ENCODE measurements at regions not wholly inside any gene's neighbourhood (a gene's known extent, or its start where the extent isn't known, plus 50 kb on each side); places are given as distances from the start of the nearest gene placed in this dataset.

GRCh38 chr5:152315942-152316341, 89.1 kb downstream of the NMUR2 start:
- TF ChIP-seq HNF4A (conservative IDR thresholded peaks at IDR 0.05) (no peak), RAD21 (IDR thresholded peaks at IDR 0.05) (no peak), REST (IDR thresholded peaks at IDR 0.05) (no peak), TAF1 (conservative IDR thresholded peaks at IDR 0.05) (no peak)
- no peak overlapping the region for H3K27ac ChIP-seq (ENCODE audit: low read depth in 1 of 2, low read length in 2 of 2)
- no peaks in the 10 kb centered on the region for H3K4me1 ChIP-seq (ENCODE audit: control insufficient read depth in 4 of 4, insufficient read depth in 4 of 4, low read length in 3 of 4)
- no peaks in the 10 kb centered on the region for H3K36me3 ChIP-seq (ENCODE audit: control insufficient read depth in 4 of 4, insufficient read depth in 3 of 4, low read depth in 1 of 4, low read length in 3 of 4)
- no peaks in the 10 kb centered on the region for H3K9me3 ChIP-seq (ENCODE audit: control insufficient read depth in 4 of 4, low read length in 3 of 4)
- H3K9ac ChIP-seq (ENCODE audit: low read depth in 1 of 2, low read length in 2 of 2), result no peak overlapping the region
- DNase-seq (ENCODE audit: low spot score), result no peak
- peaks cover 0 to 4% (median 0%) of the 10 kb centered on the region in 4 donors for H3K27me3 ChIP-seq (ENCODE audit: control insufficient read depth in 4 of 4, insufficient read depth in 4 of 4, low read length in 3 of 4)
- WGBS, result 78% methylated on average over 4 of the region's 4 CpGs
- H3K4me3 ChIP-seq (ENCODE audit: low read depth in 1 of 3, low read length in 3 of 3), result no peak overlapping the region

- TF ChIP-seq CTCF (IDR thresholded peaks at IDR 0.05; ENCODE audit: low read depth, low read length, missing input control) (no peak), REST (IDR thresholded peaks at IDR 0.05) (no peak), JUND (IDR thresholded peaks at IDR 0.05) (no peak), SP1 (IDR thresholded peaks at IDR 0.05) (no peak), HNF4A (conservative IDR thresholded peaks at IDR 0.05) (no peak), MAX (IDR thresholded peaks at IDR 0.05) (no peak), ATF3 (IDR thresholded peaks at IDR 0.05) (no peak), NR2F2 (IDR thresholded peaks at IDR 0.05) (no peak), RAD21 (IDR thresholded peaks at IDR 0.05) (no peak), HNF4G (IDR thresholded peaks at IDR 0.05) (no peak), GABPA (IDR thresholded peaks at IDR 0.05 in 1 of 2, conservative IDR thresholded peaks at IDR 0.05 in 1 of 2) (no peak), RXRA (IDR thresholded peaks at IDR 0.05) (no peak), FOXA1 (IDR thresholded peaks at IDR 0.05) (no peak), YY1 (IDR thresholded peaks at IDR 0.05) (no peak), ZBTB33 (IDR thresholded peaks at IDR 0.05) (no peak)
- no peak overlapping the region for H3K4me3 ChIP-seq (ENCODE audit: low read depth in 1 of 3, low read length in 3 of 3)
- no peaks in the 10 kb centered on the region for H3K36me3 ChIP-seq (ENCODE audit: control insufficient read depth in 4 of 4, insufficient read depth in 3 of 4, low read depth in 1 of 4, low read length in 3 of 4)
- H3K4me1 ChIP-seq (ENCODE audit: control insufficient read depth in 4 of 4, insufficient read depth in 4 of 4, low read length in 3 of 4), result no peaks in the 10 kb centered on the region
- no peak overlapping the region for H3K9ac ChIP-seq (ENCODE audit: low read depth in 1 of 2, low read length in 2 of 2)
- H3K27ac ChIP-seq (ENCODE audit: low read depth in 1 of 2, low read length in 2 of 2), result no peak overlapping the region
- no peaks in the 10 kb centered on the region for H3K9me3 ChIP-seq (ENCODE audit: control insufficient read depth in 4 of 4, low read length in 3 of 4)
- 44% methylated on average over 1 of the region's 1 CpG for WGBS
- DNase-seq (ENCODE audit: low spot score), result no peak
- H3K27me3 ChIP-seq (ENCODE audit: control insufficient read depth in 4 of 4, insufficient read depth in 4 of 4, low read length in 3 of 4), result peaks cover 0 to 4% (median 0%) of the 10 kb centered on the region in 4 donors
Measured at GRCh38 chr5:152314196-152314829, 90.8 kb downstream of the NMUR2 start.

Data from liver (tissue), 8 donors.